H1 (cell line): ENCODE measurements at regions not wholly inside any gene's neighbourhood (a gene's known extent, or its start where the extent isn't known, plus 50 kb on each side); places are given as distances from the start of the nearest gene placed in this dataset.

Experiments used
- CTCF ChIA-PET: fragments of 300-600 bp; sonication (Branson Sonifier 250); formaldehyde crosslinking; loops from one replicate; lab custom pipeline; 2021; ENCODE audit not compliant: partially characterized antibody; lab: Charles Lee
- POLR2A ChIA-PET: fragments of 300-600 bp; sonication (Branson Sonifier 250); formaldehyde crosslinking; loops from one replicate; lab custom pipeline; 2021; ENCODE audit warnings: inconsistent platforms; ENCODE audit not compliant: partially characterized antibody; lab: Charles Lee
- DNase-seq, 2 experiments: peaks; one replicate each; pipeline versions ENCODE4 v3.0.0 to v3.0.0-alpha.2; 2010 to 2022; ENCODE audit warnings: low spot score in 2 of 2, low read depth in 1 of 2, mixed read lengths in 1 of 2
- FAIRE-seq: peaks from 2 replicates; lab custom pipeline; 2011; peaks lifted over from hg19 to GRCh38; lab: Jason Lieb, UNC
- H2AFZ ChIP-seq: 2 replicates; pipeline ENCODE4 v1.8.1; 2012; ENCODE audit warnings: low read length, inconsistent platforms
- H2AK5ac ChIP-seq: 2 replicates; pipeline ENCODE4 v1.6.1; 2013; ENCODE audit warnings: low read depth, low read length
- H2BK120ac ChIP-seq: replicated peaks from 2 replicates; pipeline ENCODE3; 2013; ENCODE audit warnings: low read depth, low read length, inconsistent platforms
- H2BK12ac ChIP-seq: 2 replicates; pipeline ENCODE4 v1.6.1; 2013; ENCODE audit warnings: low read depth, low read length
- H2BK15ac ChIP-seq: 2 replicates; pipeline ENCODE4 v1.6.1; 2013; ENCODE audit warnings: low read length
- H2BK20ac ChIP-seq: 2 replicates; pipeline ENCODE4 v1.6.1; 2013; ENCODE audit warnings: low read length
- H2BK5ac ChIP-seq: 2 replicates; pipeline ENCODE4 v1.6.1; 2013; ENCODE audit warnings: low read depth, low read length
- H3K14ac ChIP-seq: 2 replicates; pipeline ENCODE4 v1.6.1; 2013; ENCODE audit warnings: inconsistent platforms; ENCODE audit not compliant: insufficient read length
- H3K18ac ChIP-seq: 2 replicates; pipeline ENCODE4 v1.6.1; 2013; ENCODE audit warnings: low read length; ENCODE audit errors: extremely low read depth
- H3K23ac ChIP-seq: 2 replicates; pipeline ENCODE4 v1.6.1; 2013; ENCODE audit warnings: inconsistent platforms; ENCODE audit not compliant: insufficient read length
- H3K23me2 ChIP-seq: 2 replicates; pipeline ENCODE4 v1.6.1; 2013; ENCODE audit warnings: low read depth, low read length
- H3K27ac ChIP-seq: 2 replicates; pipeline ENCODE4 v1.6.1; 2011; ENCODE audit warnings: low read depth, low read length, inconsistent platforms
- H3K27me3 ChIP-seq, 4 experiments: replicated peaks in 1 of 4; 1 replicate in 1 of 4; 2 replicates in 3 of 4; pipeline versions ENCODE4 v1.6.1 to v1.8.1; 2011 to 2013; ENCODE audit warnings: low read length in 3 of 4, mild to moderate bottlenecking in 3 of 4, inconsistent platforms in 2 of 4, mixed read lengths in 2 of 4, moderate library complexity in 1 of 4; ENCODE audit not compliant: control insufficient read depth in 3 of 4, insufficient read depth in 3 of 4; ENCODE audit errors: extremely low read depth in 1 of 4
- H3K36me3 ChIP-seq, 4 experiments: 2 replicates each; pipeline versions ENCODE4 v1.6.1 to v1.8.1; 2011 to 2013; ENCODE audit warnings: mild to moderate bottlenecking in 4 of 4, low read length in 3 of 4, moderate library complexity in 2 of 4, control low read depth in 1 of 4, inconsistent platforms in 1 of 4; ENCODE audit not compliant: insufficient read depth in 4 of 4, control insufficient read depth in 2 of 4
- H3K4ac ChIP-seq: replicated peaks from 2 replicates; pipeline ENCODE3; 2013; ENCODE audit warnings: low read length, low read depth, mixed read lengths, inconsistent platforms; ENCODE audit not compliant: insufficient read length
- H3K4me1 ChIP-seq, 4 experiments: replicated peaks in 1 of 4; 1 replicate in 1 of 4; 2 replicates in 3 of 4; pipeline versions ENCODE4 v1.6.1 to v1.8.1; 2011 to 2013; ENCODE audit warnings: low read length in 3 of 4, inconsistent platforms in 2 of 4, mixed read lengths in 1 of 4; ENCODE audit not compliant: insufficient read depth in 4 of 4, control insufficient read depth in 3 of 4
- H3K4me2 ChIP-seq, 2 experiments: 2 replicates each; pipeline versions ENCODE4 v1.6.1 to v1.8.1; 2011 to 2013; ENCODE audit warnings: low read depth in 2 of 2, low read length in 2 of 2, control low read depth in 1 of 2, inconsistent platforms in 1 of 2, mild to moderate bottlenecking in 1 of 2; ENCODE audit not compliant: insufficient read depth in 1 of 2
- H3K4me3 ChIP-seq, 4 experiments: fragments of 200-600, 300-600 bp in 1 of 4; sonication (generic), shearing (Covaris generic), sonication (Bioruptor Twin) in 1 of 4; 2 replicates each; pipeline versions ENCODE4 v1.5.1 to v1.8.1; 2011 to 2016; ENCODE audit warnings: low read length in 4 of 4, low read depth in 3 of 4, control low read depth in 2 of 4, inconsistent platforms in 2 of 4, mild to moderate bottlenecking in 2 of 4, mixed read lengths in 1 of 4, moderate library complexity in 1 of 4; ENCODE audit not compliant: insufficient read depth in 2 of 4; ENCODE audit errors: extremely low read depth in 1 of 4
- H3K56ac ChIP-seq: replicated peaks from 2 replicates; pipeline ENCODE3; 2013; ENCODE audit warnings: low read depth, mild to moderate bottlenecking, mixed read lengths, low read length, inconsistent platforms; ENCODE audit not compliant: insufficient read length
- H3K79me1 ChIP-seq: 2 replicates; pipeline ENCODE4 v1.6.1; 2013; ENCODE audit warnings: low read depth, low read length, control low read depth
- H3K79me2 ChIP-seq, 2 experiments: 2 replicates each; pipeline versions ENCODE4 v1.6.1 to v1.8.1; 2012 to 2013; ENCODE audit warnings: low read length in 2 of 2, mild to moderate bottlenecking in 2 of 2, inconsistent platforms in 1 of 2; ENCODE audit not compliant: insufficient read depth in 2 of 2, control insufficient read depth in 1 of 2
- H3K9ac ChIP-seq, 4 experiments: replicated peaks in 1 of 4; 1 replicate in 1 of 4; 2 replicates in 3 of 4; pipeline versions ENCODE4 v1.6.1 to v1.8.1; 2011 to 2013; ENCODE audit warnings: low read depth in 3 of 4, low read length in 3 of 4, control low read depth in 2 of 4, mild to moderate bottlenecking in 2 of 4, moderate library complexity in 2 of 4, inconsistent platforms in 1 of 4; ENCODE audit errors: extremely low read depth in 1 of 4
- H3K9me3 ChIP-seq, 2 experiments: 2 replicates each; pipeline versions ENCODE4 v1.6.1 to v1.8.1; 2012 to 2013; ENCODE audit warnings: mild to moderate bottlenecking in 2 of 2, moderate library complexity in 2 of 2, control low read depth in 1 of 2, inconsistent platforms in 1 of 2, low read depth in 1 of 2, low read length in 1 of 2, mixed read lengths in 1 of 2; ENCODE audit not compliant: insufficient read depth in 2 of 2
- H4K20me1 ChIP-seq, 2 experiments: replicated peaks in 1 of 2; 2 replicates each; pipeline versions ENCODE3 to v1.8.1; 2011 to 2013; ENCODE audit warnings: inconsistent platforms in 2 of 2, low read length in 2 of 2, mild to moderate bottlenecking in 1 of 2; ENCODE audit not compliant: insufficient read depth in 2 of 2, control insufficient read depth in 1 of 2
- H4K5ac ChIP-seq: 2 replicates; pipeline ENCODE4 v1.6.1; 2013; ENCODE audit warnings: low read length, low read depth, mixed read lengths, inconsistent platforms; ENCODE audit not compliant: insufficient read length
- H4K8ac ChIP-seq: 2 replicates; pipeline ENCODE4 v1.8.0; 2013; ENCODE audit warnings: mild to moderate bottlenecking, moderate library complexity, low read length, inconsistent platforms; ENCODE audit not compliant: insufficient read depth; ENCODE audit errors: extremely low read depth
- H4K91ac ChIP-seq: replicated peaks from 2 replicates; pipeline ENCODE3; 2013; ENCODE audit warnings: low read length, mixed read lengths, inconsistent platforms; ENCODE audit not compliant: insufficient read length
- CEBPB ChIP-seq: IDR thresholded peaks from 2 replicates; pipeline ENCODE4 v1.6.1; 2012; ENCODE audit warnings: low read depth, low read length
- EZH2 ChIP-seq: fragments of 200-600 bp; sonication (generic); IDR thresholded peaks from 2 replicates; pipeline ENCODE4 v1.7.1; 2012; ENCODE audit warnings: low read depth, mild to moderate bottlenecking, moderate library complexity, low read length, inconsistent platforms; ENCODE audit not compliant: severe bottlenecking
- JUN ChIP-seq: IDR thresholded peaks from 2 replicates; pipeline ENCODE4 v1.6.1; 2011; ENCODE audit warnings: low read depth, mild to moderate bottlenecking, improper control_type of control experiment, low read length
- JUND ChIP-seq: IDR thresholded peaks from 2 replicates; pipeline ENCODE4 v1.6.1; 2011; ENCODE audit warnings: mild to moderate bottlenecking, improper control_type of control experiment, low read length
- SIN3A ChIP-seq, 2 experiments: IDR thresholded peaks in 1 of 2; conservative IDR thresholded peaks in 1 of 2; 2 replicates each; pipeline ENCODE4 v1.6.1; 2011 to 2012; ENCODE audit warnings: low read length in 2 of 2, improper control_type of control experiment in 1 of 2, low read depth in 1 of 2, mild to moderate bottlenecking in 1 of 2
- SUZ12 ChIP-seq: fragments of 200-600 bp; sonication (generic); IDR thresholded peaks from 2 replicates; pipeline ENCODE4 v1.6.1; 2012; ENCODE audit warnings: mild to moderate bottlenecking, inconsistent platforms, low read length, moderate library complexity, mixed read lengths
- TAF1 ChIP-seq: IDR thresholded peaks from 2 replicates; pipeline ENCODE4 v1.6.1; 2011; ENCODE audit warnings: mild to moderate bottlenecking, low read depth, low read length
- TAF7 ChIP-seq: optimal IDR thresholded peaks from 2 replicates; pipeline ENCODE3; 2011; ENCODE audit warnings: low read depth, mild to moderate bottlenecking, inconsistent platforms, low read length, moderate library complexity, borderline replicate concordance
- TF ChIP-seq, protein P1 (sequence below): IDR thresholded peaks from 2 replicates; pipeline ENCODE4 v1.6.1; 2011; ENCODE audit warnings: low read depth, mild to moderate bottlenecking, low read length; ENCODE audit not compliant: insufficient read depth
- TF ChIP-seq, protein P2 (sequence below): IDR thresholded peaks from 2 replicates; pipeline ENCODE4 v1.6.1; 2011; ENCODE audit warnings: low read length, improper control_type of control experiment

DNA sequence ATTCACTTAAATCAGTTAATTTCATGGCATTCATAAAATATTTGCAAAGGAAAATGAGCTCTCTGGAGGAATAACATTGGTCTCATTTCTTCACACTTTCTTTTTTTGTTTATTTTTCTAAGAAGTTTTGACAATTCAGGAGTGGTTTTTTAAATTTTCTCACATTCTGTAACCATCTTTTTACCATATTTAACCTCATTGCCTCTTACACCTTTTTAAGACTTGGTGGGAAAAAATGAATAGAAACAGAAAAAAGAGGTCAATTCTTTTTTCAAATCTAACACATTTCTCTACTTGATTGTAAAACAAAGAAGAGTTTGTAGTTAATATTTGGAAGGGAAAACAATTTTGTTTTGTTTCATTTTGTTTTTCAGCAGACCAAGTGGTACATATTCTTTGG, 1034.7 kb upstream of the RAG2 start:
- no peak overlapping the region for H3K14ac ChIP-seq
- no peak overlapping the region for H2AFZ ChIP-seq
- no peak overlapping the region for H3K9ac ChIP-seq
- H2AK5ac ChIP-seq: no peak overlapping the region
- H3K18ac ChIP-seq: no peak overlapping the region
- H3K9me3 ChIP-seq: no peaks in the 10 kb centered on the region
- H3K27ac ChIP-seq: no peak overlapping the region
- no peak overlapping the region for H3K23ac ChIP-seq
- no peak overlapping the region for H2BK5ac ChIP-seq
- no peaks in the 10 kb centered on the region for H3K23me2 ChIP-seq
- no peak overlapping the region for H2BK12ac ChIP-seq
- H3K79me2 ChIP-seq: no peaks in the 10 kb centered on the region
- H3K4me1 ChIP-seq: no peaks in the 10 kb centered on the region
- no peak overlapping the region for H3K56ac ChIP-seq
- no peak overlapping the region for H4K8ac ChIP-seq
- no peak overlapping the region for H2BK15ac ChIP-seq
- POLR2A ChIA-PET: no interaction called here
- DNase-seq (no peak), FAIRE-seq (no peak)
- no peak for TF ChIP-seq TAF7
- TF ChIP-seq EZH2: no peak
- TF ChIP-seq TAF1: no peak
- no peak for TF ChIP-seq JUN
- TF ChIP-seq SUZ12: no peak
- TF ChIP-seq, protein P1, sequence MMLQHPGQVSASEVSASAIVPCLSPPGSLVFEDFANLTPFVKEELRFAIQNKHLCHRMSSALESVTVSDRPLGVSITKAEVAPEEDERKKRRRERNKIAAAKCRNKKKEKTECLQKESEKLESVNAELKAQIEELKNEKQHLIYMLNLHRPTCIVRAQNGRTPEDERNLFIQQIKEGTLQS: no peak
- no peak for TF ChIP-seq JUND
- no peak for TF ChIP-seq CEBPB
- TF ChIP-seq SIN3A (conservative IDR thresholded peaks at IDR 0.05 in 1 of 2, IDR thresholded peaks at IDR 0.05 in 1 of 2; ENCODE audit: low read depth in 1 of 2, low read length in 2 of 2): no peak
- TF ChIP-seq, protein P2, sequence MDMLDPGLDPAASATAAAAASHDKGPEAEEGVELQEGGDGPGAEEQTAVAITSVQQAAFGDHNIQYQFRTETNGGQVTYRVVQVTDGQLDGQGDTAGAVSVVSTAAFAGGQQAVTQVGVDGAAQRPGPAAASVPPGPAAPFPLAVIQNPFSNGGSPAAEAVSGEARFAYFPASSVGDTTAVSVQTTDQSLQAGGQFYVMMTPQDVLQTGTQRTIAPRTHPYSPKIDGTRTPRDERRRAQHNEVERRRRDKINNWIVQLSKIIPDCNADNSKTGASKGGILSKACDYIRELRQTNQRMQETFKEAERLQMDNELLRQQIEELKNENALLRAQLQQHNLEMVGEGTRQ: no peak
- H2BK120ac ChIP-seq: no peak overlapping the region
- H3K4ac ChIP-seq: no peak overlapping the region
- CTCF ChIA-PET: no interaction called here
- no peaks in the 10 kb centered on the region for H3K27me3 ChIP-seq
- no peaks in the 10 kb centered on the region for H4K20me1 ChIP-seq
- no peak overlapping the region for H4K5ac ChIP-seq
- H4K91ac ChIP-seq: no peak overlapping the region
- H3K4me3 ChIP-seq: no peak overlapping the region
- H3K4me2 ChIP-seq: no peak overlapping the region
- no peaks in the 10 kb centered on the region for H3K36me3 ChIP-seq
- H2BK20ac ChIP-seq: no peak overlapping the region
- no peaks in the 10 kb centered on the region for H3K79me1 ChIP-seq
